GM21526 (cell line): ENCODE measurements at regions not wholly inside any gene's neighbourhood (a gene's known extent, or its start where the extent isn't known, plus 50 kb on each side); places are given as distances from the start of the nearest gene placed in this dataset.
"Not testable (repeated sequence)": the region's sequence is repeated elsewhere in the genome, so short reads cannot be mapped to it uniquely, and the experiment has no call there.

Source experiments
- ATAC-seq: cut with Tn5 transposase; IDR thresholded peaks from one replicate; pipeline ENCODE4 v1.9.1; 2021; ENCODE audit warnings: moderate library complexity; ENCODE audit not compliant: unreplicated experiment, low FRiP score

DNA sequence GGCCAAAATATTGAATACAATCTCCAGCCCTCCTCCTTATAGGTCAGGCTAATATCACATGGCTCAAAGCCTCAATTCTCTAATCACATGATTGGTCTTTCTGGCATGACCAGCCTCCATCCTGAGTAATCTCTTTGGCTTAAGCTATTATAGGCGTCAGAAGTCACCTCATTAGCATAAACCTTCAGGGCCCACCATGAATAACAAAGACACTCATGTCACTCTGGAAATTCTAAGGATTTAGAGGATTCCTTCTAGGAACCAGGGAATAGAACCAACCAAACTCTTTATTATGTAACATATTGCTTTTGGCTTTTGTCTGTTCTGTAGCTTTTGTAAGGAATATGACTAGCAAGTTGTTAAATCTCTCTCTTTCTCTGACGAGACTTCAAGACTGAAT lies 109.2 kb upstream of the IGFBP7 start:
- no peak for ATAC-seq

DNA sequence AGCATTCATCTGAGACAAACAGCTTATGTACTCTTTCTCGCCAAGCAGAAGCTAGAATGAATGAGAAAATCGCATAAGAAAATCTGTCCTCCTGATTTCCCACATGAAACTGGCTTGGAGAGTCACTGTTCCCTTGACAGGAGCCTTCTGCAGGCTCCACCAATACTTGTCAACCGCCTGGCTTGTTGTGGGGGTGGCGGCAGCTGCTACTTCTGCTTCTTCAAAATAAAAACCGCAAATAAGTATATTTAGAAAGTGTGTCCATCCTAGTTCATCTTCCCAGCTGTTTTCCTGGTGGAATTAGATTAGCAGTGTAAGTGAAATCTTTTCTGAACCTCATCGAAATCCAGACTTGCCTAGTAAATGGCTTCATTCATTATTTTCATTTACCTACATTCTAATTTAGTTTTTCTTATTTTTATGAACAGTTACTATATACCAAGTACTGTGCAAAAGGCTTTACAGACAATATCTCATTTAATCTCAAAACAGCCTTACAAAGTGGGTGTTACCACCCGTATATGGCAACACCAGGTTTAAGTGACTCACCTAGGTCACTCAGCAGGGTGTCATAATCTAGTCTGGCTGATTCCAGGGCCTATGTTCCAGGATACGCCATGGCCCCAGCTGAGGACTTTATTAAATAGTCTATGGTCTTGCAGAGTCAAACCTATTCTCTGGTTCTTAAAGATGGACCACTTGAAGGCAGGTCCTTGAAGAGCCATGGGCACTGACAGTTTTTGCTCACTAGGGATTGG lies 104.6 kb upstream of the IGFBP7 start:
- no peak for ATAC-seq

DNA sequence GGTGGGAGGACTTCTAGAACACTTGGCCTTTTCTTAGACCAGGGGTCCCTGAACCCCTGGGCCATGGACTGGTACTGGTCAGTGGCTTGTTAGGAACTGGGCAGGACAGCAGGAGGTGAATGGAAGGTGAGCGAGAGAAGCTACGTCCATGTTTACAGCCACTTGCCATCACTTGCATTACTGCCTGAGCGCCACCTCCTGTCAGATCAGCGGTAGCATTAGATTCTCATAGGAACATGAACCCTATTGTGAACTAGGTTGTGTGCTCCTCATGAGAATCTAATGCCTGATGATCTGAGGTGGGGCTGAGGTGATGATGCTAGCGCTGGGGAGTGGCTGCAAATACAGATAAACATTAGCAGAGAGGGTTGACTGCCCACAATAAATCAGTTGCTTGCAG lies 100.9 kb upstream of the IGFBP7 start:
- no peak for ATAC-seq

DNA sequence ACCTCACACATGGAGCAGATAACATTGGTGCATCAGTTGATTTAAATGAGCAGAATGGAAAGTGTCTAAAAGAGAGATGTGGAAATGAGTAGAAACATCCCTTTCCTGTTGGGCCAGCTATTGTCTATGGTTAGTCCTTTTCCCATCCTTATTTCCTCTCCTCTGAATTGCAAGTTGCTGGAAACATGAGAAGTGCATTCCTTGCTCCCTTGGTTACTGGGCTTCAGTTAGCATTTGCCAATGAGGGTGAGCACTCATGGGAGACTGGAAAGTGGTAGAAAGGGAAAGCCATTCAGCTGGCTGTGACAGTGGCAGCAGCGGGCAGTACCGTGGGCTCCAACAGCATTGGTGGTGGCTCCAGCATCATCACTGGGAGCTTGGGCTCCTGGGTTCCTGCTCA lies 96.0 kb upstream of the IGFBP7 start:
- no peak for ATAC-seq

DNA sequence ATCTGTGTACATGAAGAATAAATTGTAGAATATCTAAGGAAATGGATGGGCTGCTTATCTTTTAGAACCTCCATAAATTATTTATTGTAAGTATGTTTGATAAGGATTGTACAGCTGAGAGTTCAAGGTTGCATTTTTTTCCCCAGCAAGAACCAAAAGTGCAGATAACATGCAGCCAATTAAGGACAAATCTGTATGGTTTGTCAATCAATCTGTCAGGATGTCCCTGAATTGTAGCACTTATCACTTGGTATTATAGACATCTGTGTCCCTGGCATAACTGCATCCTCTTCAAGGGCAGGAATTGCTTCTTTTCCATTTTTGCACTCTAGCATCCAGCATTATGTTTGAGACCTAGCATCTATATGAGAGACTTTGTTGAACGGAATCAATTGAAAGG lies 95.4 kb upstream of the IGFBP7 start:
- ATAC-seq, result no peak

DNA sequence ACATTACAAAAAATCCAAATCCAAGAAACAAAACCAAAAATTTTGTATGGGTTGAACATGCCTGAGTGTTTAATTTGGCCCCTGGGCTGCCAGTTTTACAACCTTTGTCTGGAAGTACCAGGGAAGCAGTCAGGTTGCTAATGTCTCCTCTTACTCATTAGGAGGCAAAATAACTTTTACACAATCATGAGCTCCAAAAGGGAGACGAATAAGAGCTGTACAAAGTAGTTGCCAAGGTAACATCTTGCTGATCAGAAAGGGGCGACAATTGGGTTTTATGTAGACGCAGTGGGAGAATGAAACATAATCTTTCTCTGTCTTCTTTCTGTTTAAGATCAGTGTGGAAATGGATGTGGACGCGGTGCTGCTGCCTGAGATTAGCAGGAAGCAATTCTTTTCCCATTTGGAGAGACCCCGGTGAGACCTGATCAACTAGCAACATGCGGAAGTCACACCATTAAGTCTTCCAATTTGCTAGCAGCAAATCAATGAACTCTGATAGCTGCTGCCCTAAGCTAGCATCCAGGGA lies 90.7 kb upstream of the IGFBP7 start:
- no peak for ATAC-seq

DNA sequence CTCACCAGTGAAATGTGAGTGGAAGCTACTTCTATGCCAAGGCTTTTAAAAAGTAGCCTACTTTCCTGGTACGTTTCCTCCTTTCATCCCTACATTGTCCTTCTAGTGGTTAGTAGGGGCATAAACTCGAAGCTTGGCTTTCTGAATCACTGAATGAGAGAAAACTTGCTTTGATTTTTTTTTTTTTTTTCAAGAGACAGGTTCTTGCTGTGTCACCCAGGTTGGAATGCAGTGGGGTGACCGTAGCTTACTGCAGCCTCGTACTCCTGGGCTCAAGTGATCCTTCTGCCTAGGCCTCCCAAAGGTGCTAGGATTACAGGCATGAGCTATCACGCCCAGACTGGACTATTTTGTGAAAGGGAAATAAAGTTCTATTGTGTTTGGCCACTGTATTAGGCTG lies 89.1 kb upstream of the IGFBP7 start:
- ATAC-seq, result no peak

DNA sequence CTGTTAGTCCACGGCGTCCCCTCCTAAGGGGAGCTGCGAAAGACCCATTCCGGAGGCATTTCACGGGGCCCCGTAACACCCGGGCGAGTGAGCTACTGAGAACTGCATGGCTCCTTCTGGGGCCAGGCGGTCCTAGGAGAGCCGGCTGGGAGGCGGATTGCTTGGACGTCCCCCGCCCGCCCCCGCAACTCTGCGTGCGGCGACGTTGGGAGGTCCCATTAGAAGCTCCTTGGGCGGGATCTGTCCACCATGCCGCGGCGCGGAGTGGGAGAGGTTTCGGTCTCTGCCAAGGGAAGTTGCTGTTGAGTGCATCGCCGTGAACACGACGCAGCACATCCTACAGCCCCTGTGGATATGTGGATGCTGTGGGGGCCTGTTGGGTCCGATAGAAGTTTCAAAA lies 85.4 kb upstream of the IGFBP7 start:
- no peak for ATAC-seq

DNA sequence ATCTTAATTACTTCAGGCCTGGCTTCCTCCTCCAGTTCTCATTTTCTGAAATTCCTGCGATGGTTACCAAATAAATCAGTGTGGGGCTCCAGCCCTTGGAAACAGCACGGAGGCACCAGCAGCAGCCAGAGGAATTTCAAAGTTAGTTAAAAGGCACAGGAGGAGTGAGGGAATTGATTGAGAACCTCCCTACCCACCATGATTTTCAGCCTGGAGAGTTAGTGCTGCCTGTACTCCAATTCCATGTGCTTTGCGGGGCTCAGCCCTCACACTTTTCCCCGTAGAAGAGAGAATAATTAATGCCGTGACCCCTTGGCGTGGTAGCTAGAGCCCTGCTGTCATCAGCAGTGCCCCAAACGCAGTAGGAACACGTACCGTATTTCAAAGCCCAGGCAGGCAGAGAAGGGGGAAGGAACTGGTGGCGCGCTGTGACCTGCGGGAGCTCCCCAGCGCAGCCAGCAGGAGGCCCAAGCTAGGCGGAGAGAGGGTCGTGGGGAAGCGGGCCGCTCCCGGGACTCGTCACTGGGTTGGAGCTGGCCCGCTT lies 84.0 kb upstream of the IGFBP7 start:
- ATAC-seq, result no peak

DNA sequence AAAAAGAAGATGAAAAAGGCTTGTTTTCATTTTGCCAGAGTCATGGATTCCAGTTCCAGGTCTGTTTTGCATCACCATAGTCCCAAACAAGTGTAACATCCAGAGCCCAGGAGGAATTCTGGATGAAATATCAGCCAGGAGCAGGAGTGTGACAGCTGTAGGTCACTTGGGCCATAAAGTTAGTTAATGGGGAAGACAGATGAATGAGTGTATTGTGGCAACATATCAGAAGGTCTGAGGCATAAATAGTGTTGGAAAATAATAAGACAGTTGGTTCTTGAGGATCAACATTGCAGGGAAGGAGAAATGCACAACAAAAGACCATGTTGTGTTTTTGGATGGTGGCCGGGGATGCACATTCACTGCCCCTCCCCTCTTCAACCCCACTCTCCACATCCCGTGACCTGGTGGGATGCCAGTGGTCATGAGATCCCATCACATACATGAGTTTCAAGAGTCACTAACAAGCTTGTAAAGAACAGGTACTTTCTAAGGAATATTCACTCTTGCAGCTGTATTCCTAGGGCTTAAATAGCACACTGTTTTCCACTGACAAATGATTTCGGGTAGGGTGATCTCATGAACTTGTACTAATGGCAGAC lies 83.1 kb upstream of the IGFBP7 start:
- ATAC-seq, result no peak

DNA sequence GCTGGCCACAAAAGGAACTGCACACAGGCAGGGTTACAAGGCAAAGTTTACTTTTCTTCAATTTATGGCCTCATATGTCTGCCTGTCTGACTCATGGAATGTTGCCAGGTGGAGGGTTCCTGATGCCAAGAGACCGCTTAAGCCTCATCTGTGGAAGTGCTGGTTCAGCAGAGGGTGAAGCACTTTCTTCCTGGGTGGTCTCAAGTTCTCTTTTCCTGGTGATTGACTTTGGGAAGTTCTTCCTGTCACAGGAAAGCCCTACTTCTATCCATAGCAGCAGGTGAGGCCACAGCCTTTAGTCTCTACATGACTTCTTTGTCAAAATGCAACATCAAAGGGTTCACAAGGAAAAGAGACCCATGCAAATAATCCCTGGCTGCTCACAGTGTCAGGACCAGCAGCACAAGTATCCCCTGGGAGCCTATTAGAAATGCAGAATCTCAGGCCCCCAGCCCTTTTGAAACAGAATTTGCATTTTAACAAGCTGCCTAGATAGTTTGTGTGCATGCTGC lies 81.4 kb upstream of the IGFBP7 start:
- no peak for ATAC-seq

DNA sequence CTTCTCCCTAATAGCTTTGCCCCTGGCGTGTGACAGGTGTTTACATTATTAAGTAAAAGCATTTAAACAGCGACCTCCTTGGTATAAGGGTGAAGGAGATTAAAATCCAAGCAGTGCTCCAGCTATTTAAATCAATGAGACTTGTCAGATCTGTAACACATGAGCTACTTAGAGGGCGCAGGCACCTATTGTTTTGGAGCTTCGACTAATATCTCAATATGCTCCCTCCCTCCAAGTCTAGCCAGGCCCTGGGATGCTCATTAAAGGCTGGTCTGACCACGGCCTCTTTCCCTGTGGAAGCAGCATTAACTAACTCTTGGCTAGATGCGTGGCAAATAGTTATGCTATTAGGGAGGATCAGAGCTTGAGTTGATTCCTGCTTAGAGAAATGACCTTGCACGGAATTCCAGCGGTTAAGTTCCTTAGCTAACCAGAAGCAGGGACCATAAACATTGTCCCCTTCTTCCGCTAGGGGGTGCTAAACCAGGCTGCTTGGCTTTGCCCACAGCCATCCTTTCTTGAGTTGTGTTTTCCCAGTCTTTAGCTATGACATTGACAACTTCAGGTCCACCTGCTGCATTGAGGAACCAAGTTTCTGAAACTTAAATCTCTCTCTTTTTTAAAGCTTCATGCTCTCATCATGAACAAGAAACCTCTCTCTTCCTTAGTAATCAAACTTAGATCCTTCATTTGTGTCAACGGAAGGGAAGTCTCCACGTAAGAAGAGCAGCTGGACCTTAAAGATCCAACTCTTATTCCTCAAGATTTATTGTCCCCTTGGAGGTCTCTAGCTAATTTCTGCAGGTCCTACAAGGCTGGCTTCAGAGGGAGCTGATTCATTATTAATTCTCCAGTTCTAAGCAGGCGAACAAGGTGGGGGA lies 80.7 kb upstream of the IGFBP7 start:
- ATAC-seq, result no peak

DNA sequence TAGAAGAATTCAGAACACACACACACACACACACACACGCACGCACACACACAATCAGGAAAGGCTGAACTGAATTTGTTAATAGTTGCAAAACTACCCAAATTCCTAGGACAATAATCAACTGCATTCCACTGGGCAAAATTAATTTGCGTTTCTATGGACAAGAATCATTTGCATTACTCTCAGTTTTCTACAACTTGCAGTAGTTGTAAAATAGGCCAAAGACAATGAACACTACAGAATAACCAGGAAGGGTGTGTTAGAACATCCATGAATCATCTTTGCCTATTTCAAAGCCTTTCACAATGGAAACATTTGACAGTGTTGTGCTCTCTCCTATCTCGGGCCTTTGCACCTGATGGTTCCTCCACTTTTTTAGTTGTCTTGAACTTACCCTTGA lies 77.1 kb upstream of the IGFBP7 start:
- no peak for ATAC-seq

DNA sequence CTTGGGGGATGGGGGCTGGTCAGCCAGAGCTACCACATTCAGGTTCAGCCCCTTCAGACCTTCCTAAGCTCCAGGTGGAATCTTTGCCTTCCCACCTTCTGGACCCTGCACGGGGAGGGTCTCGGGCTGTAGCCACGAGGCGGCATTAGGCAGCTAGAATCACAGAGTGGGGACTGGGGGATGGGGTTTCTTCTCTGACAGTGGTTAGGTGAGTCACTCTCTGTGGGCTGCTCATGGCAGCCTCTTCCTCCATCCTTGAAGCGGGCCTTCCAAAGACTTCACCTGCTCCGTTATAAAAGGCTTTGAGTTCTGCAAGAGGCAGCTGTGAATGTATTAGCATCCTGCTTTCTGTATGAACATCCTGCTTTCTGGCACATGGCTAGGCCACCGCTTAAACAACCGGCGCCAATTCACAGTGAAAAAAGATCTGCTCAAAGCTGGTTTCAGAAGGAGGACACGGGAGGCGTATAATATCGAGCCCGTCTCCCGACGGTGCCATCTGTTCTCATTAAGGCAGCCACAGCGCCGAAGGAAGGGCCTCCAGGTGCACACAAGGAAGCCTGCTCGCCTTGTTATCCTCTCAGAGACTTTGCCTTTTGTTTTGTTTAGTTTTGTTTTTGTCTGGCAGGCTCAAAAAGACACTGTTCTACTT lies 74.3 kb upstream of the IGFBP7 start:
- ATAC-seq, result no peak

DNA sequence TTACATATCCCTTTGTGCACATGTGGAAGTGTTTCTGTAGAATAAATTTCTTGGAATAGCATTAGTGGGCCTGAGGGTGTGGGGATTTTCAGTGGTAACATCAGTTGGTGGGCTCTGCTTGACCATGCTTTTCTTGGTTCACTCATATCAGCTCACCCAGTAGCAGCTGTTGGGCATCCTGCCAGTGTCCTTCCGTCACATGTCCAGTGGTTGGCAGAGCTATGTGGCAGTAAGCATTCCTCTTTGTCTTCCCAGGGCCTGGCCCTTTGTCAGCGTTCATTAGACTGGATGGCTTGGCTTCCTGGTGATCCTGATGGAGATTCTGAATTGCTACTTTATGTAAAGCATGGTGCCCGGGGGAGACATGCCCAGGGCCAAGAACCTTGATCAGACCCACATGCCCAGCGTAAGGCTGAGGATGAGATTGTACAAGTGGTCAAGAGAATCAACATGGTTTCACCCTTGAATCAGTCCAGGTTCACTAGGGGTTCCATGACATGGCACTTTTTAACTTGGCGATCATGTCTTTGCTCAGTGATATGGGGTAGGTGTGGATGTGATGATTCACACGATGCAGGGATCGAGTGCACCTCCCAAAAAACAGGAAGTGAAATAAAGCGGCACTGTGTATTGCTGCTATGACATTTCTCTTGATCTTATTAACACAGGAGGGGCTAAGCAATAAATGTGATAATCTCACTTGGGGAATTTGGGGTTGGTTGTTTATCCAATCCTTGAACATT lies 72.1 kb upstream of the IGFBP7 start:
- no peak for ATAC-seq

DNA sequence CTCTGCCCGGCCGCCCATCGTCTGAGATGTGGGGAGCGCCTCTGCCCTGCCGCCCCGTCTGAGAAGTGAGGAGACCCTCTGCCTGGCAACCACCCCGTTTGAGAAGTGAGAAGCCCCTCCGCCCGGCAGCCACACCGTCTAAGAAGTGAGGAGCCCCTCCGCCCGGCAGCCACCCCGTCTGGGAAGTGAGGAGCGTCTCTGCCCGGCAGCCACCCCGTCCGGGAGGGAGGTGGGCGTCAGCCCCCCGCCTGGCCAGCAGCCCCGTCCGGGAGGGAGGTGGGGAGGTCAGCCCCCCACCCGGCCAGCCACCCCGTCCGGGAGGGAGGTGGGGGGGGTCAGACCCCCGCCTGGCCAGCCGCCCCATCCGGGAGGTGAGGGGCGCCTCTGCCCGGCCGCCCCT lies 63.0 kb upstream of the IGFBP7 start:
- ATAC-seq, result not testable (repeated sequence)

DNA sequence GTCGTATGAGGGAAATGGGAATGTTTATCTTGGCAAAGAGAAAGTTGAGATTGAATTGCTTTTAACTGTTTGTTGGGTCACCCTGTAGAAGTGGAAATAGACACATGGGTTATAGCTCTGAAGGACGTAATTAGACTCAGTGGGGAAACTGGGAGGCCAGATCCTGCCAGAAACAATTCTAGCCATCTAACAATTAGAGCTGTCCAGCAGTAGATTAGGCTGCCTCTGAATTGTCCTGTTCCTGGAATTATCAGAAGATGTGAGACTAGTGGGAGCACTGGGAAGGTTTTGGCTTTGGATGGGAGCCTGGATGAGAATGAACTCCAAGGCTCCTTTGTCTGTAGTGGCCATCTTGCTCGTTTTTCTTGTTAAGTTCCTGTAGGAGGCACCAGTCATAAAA lies 61.9 kb upstream of the IGFBP7 start:
- no peak for ATAC-seq

DNA sequence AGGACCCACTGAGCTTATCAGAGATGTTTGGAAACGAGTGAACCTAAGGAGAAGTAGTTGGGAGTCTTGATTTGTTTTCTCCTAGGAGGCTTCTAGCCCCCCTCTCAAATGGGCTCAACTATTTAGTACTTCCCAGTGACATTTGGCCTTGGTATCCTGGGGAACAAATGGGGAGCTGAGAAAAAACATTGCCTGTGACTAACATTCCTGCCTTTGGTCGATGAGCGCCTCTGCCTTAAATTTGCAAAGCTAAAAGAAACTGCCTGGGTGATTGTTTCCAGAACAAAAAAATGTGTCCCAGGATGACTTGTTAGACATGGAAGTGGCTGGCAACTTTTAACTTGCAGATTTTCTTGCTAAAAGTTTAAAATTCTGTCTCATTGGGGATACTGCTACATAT lies 58.8 kb upstream of the IGFBP7 start:
- ATAC-seq, result no peak

DNA sequence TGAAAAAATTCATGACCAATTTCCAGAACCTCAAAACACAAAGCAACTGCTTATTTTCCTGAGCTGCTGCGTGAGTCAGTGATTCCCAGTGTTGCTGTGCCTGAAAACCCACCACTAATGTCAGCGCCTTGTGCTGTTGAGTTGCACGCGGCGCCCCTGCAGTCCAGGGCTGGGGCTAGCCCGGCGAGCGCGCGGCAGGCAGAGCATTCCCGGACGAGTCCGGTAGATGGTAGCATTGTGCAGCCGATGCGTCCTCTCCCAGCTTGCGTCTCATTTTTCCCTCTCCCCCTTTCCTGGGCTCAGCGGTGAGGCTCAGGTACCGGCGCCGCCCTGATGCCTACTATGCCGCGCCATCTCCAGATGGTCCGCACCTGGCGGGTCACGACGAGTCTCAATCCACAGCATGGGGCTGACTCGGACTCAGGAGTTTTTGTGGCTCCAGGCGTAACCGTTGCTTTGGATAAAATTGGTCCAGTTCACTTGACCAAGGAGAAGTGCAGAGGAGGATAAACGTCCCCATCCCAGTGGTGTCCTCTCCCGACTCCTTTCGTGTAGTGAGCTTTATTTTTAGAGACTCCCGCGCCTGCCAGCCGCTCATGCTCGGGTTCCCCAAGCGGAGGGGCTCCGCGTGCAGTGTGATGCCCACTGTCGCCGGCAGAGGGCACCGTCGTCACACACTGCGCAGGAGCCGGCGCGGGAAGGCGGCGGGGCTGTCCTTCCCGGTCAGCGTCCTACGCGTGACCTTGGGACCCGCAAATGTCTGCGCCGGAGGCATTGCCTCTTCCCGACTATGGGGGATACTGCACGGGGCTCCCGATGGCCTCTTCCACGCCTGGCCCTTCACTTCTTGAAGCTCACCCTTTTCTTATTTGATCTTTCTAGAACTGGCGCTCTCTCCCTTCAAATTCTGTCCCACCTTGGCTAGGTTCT lies 53.6 kb upstream of the IGFBP7 start:
- peak; percentile 98 for ATAC-seq
